Dendritic cell treated with granulocyte-macrophage colony-stimulating factor and Interleukin-4, amounts not matched to agents 40 ng/mL and 50 ng/mL, for 4 days (primary cell): ENCODE measurements at regions not wholly inside any gene's neighbourhood (a gene's known extent, or its start where the extent isn't known, plus 50 kb on each side); places are given as distances from the start of the nearest gene placed in this dataset.
"Not testable (repeated sequence)": the region's sequence is repeated elsewhere in the genome, so short reads cannot be mapped to it uniquely, and the experiment has no call there.

Source experiments
- H3K27ac Mint-ChIP-seq: one replicate; pipeline ENCODE4 v1.8.0; 2022; ENCODE audit warnings: mild to moderate bottlenecking, mixed read lengths
- H3K27me3 Mint-ChIP-seq: one replicate; pipeline ENCODE4 v1.8.0; 2022; ENCODE audit warnings: mild to moderate bottlenecking, mixed read lengths
- H3K36me3 Mint-ChIP-seq: one replicate; pipeline ENCODE4 v1.8.0; 2022; ENCODE audit warnings: low read depth, mixed read lengths
- H3K4me1 Mint-ChIP-seq: one replicate; pipeline ENCODE4 v1.8.0; 2022; ENCODE audit warnings: low read depth, mixed read lengths
- H3K4me3 Mint-ChIP-seq: one replicate; pipeline ENCODE4 v1.8.0; 2022; ENCODE audit warnings: mild to moderate bottlenecking, moderate library complexity, mixed read lengths
- H3K9me3 Mint-ChIP-seq: one replicate; pipeline ENCODE4 v1.8.0; 2022; ENCODE audit warnings: mixed read lengths
- intact Hi-C: fragments of 100-400 bp; cut with micrococcal nuclease; formaldehyde crosslinking; loops from one replicate; pipeline ENCODE4 v1.15.0; 2022

- Mint-ChIP-seq H3K4me1 (no peaks in the 10 kb centered on the region), H3K27ac (no peak overlapping the region), H3K9me3 (no peaks in the 10 kb centered on the region), H3K27me3 (no peaks in the 10 kb centered on the region), H3K36me3 (no peaks in the 10 kb centered on the region), H3K4me3 (no peak overlapping the region)
- intact Hi-C loops, result no loop called here
These were observed 154.2 kb downstream of the ZFP64 start for GRCh38 chr20:52037370-52037769.

- intact Hi-C loops, result no loop called here
- H3K4me3 Mint-ChIP-seq, result no peak overlapping the region
- no peak overlapping the region for H3K27ac Mint-ChIP-seq
- no peaks in the 10 kb centered on the region for H3K27me3 Mint-ChIP-seq
- H3K9me3 Mint-ChIP-seq, result no peaks in the 10 kb centered on the region
- H3K4me1 Mint-ChIP-seq, result no peaks in the 10 kb centered on the region
- no peaks in the 10 kb centered on the region for H3K36me3 Mint-ChIP-seq
These were observed 155.6 kb downstream of the ZFP64 start for GRCh38 chr20:52035977-52036376.

- H3K9me3 Mint-ChIP-seq, result no peaks in the 10 kb centered on the region
- H3K4me3 Mint-ChIP-seq, result no peak overlapping the region
- H3K27ac Mint-ChIP-seq, result no peak overlapping the region
- H3K36me3 Mint-ChIP-seq, result no peaks in the 10 kb centered on the region
- intact Hi-C loops, result no loop called here
- H3K27me3 Mint-ChIP-seq, result no peaks in the 10 kb centered on the region
- no peaks in the 10 kb centered on the region for H3K4me1 Mint-ChIP-seq
These were observed 156.1 kb downstream of the ZFP64 start for GRCh38 chr20:52035498-52035897.

- Mint-ChIP-seq H3K27me3 (no peaks in the 10 kb centered on the region), H3K9me3 (no peaks in the 10 kb centered on the region), H3K4me3 (no peak overlapping the region), H3K4me1 (no peaks in the 10 kb centered on the region), H3K27ac (no peak overlapping the region), H3K36me3 (no peaks in the 10 kb centered on the region)
- intact Hi-C loops, result no loop called here
These were observed 157.0 kb downstream of the ZFP64 start for GRCh38 chr20:52034581-52034980.

GRCh38 chr20:52033313-52033712 is 158.3 kb downstream of the ZFP64 start:
- Mint-ChIP-seq H3K4me3 (no peak overlapping the region), H3K9me3 (no peaks in the 10 kb centered on the region), H3K27ac (no peak overlapping the region), H3K4me1 (no peaks in the 10 kb centered on the region), H3K27me3 (no peaks in the 10 kb centered on the region), H3K36me3 (no peaks in the 10 kb centered on the region)
- intact Hi-C loops, result no loop called here

- H3K4me3 Mint-ChIP-seq, intact Hi-C loops, H3K4me1 Mint-ChIP-seq, H3K36me3 Mint-ChIP-seq, H3K27ac Mint-ChIP-seq, H3K27me3 Mint-ChIP-seq, H3K9me3 Mint-ChIP-seq: not testable (repeated sequence)
These were observed 159.3 kb downstream of the ZFP64 start for GRCh38 chr20:52032304-52032683.

- no peak overlapping the region for H3K4me3 Mint-ChIP-seq
- no peaks in the 10 kb centered on the region for H3K4me1 Mint-ChIP-seq
- H3K27me3 Mint-ChIP-seq, result no peaks in the 10 kb centered on the region
- H3K36me3 Mint-ChIP-seq, result no peaks in the 10 kb centered on the region
- no peaks in the 10 kb centered on the region for H3K9me3 Mint-ChIP-seq
- H3K27ac Mint-ChIP-seq, result no peak overlapping the region
- intact Hi-C loops, result no loop called here
These were observed 159.8 kb downstream of the ZFP64 start for GRCh38 chr20:52031563-52032303.

GRCh38 chr20:52031206-52031562 is 160.4 kb downstream of the ZFP64 start:
- intact Hi-C loops, result no loop called here
- H3K9me3 Mint-ChIP-seq, result no peaks in the 10 kb centered on the region
- no peak overlapping the region for H3K4me3 Mint-ChIP-seq
- H3K27ac Mint-ChIP-seq, result no peak overlapping the region
- no peaks in the 10 kb centered on the region for H3K36me3 Mint-ChIP-seq
- no peaks in the 10 kb centered on the region for H3K4me1 Mint-ChIP-seq
- no peaks in the 10 kb centered on the region for H3K27me3 Mint-ChIP-seq

GRCh38 chr20:52029129-52029528 is 162.4 kb downstream of the ZFP64 start:
- H3K9me3 Mint-ChIP-seq, H3K27me3 Mint-ChIP-seq, H3K4me1 Mint-ChIP-seq, H3K27ac Mint-ChIP-seq, H3K36me3 Mint-ChIP-seq, intact Hi-C loops, H3K4me3 Mint-ChIP-seq: not testable (repeated sequence)

GRCh38 chr20:52025938-52026337 is 165.6 kb downstream of the ZFP64 start:
- H3K4me1 Mint-ChIP-seq, result no peaks in the 10 kb centered on the region
- intact Hi-C loops, result no loop called here
- no peaks in the 10 kb centered on the region for H3K27me3 Mint-ChIP-seq
- no peak overlapping the region for H3K27ac Mint-ChIP-seq
- H3K36me3 Mint-ChIP-seq, result no peaks in the 10 kb centered on the region
- H3K4me3 Mint-ChIP-seq, result no peak overlapping the region
- no peaks in the 10 kb centered on the region for H3K9me3 Mint-ChIP-seq

GRCh38 chr20:52019313-52019712 is 172.3 kb downstream of the ZFP64 start:
- no peaks in the 10 kb centered on the region for H3K9me3 Mint-ChIP-seq
- intact Hi-C loops, result no loop called here
- H3K4me1 Mint-ChIP-seq, result no peaks in the 10 kb centered on the region
- no peaks in the 10 kb centered on the region for H3K27me3 Mint-ChIP-seq
- H3K4me3 Mint-ChIP-seq, result no peak overlapping the region
- no peaks in the 10 kb centered on the region for H3K36me3 Mint-ChIP-seq
- no peak overlapping the region for H3K27ac Mint-ChIP-seq

- H3K4me3 Mint-ChIP-seq, result no peak overlapping the region
- H3K27ac Mint-ChIP-seq, result no peak overlapping the region
- no peaks in the 10 kb centered on the region for H3K4me1 Mint-ChIP-seq
- H3K27me3 Mint-ChIP-seq, result no peaks in the 10 kb centered on the region
- intact Hi-C loops, result no loop called here
- no peaks in the 10 kb centered on the region for H3K36me3 Mint-ChIP-seq
- H3K9me3 Mint-ChIP-seq, result no peaks in the 10 kb centered on the region
These were observed 173.8 kb downstream of the ZFP64 start for GRCh38 chr20:52017669-52018317.

- H3K27me3 Mint-ChIP-seq, result no peaks in the 10 kb centered on the region
- no peak overlapping the region for H3K4me3 Mint-ChIP-seq
- intact Hi-C loops, result no loop called here
- H3K27ac Mint-ChIP-seq, result no peak overlapping the region
- no peaks in the 10 kb centered on the region for H3K36me3 Mint-ChIP-seq
- peaks cover under 1% of the 10 kb centered on the region for H3K9me3 Mint-ChIP-seq
- no peaks in the 10 kb centered on the region for H3K4me1 Mint-ChIP-seq
These were observed 175.6 kb downstream of the ZFP64 start for GRCh38 chr20:52016022-52016421.

GRCh38 chr20:52015155-52015554 is 176.4 kb downstream of the ZFP64 start:
- no peaks in the 10 kb centered on the region for H3K4me1 Mint-ChIP-seq
- intact Hi-C loops, result no loop called here

GRCh38 chr20:52012079-52012478 is 179.5 kb downstream of the ZFP64 start:
- H3K27ac Mint-ChIP-seq, result no peak overlapping the region
- no peaks in the 10 kb centered on the region for H3K36me3 Mint-ChIP-seq
- no peaks in the 10 kb centered on the region for H3K4me1 Mint-ChIP-seq
- H3K4me3 Mint-ChIP-seq, result no peak overlapping the region
- H3K27me3 Mint-ChIP-seq, result no peaks in the 10 kb centered on the region
- intact Hi-C loops, result no loop called here
- H3K9me3 Mint-ChIP-seq, result peaks cover 10% of the 10 kb centered on the region

More at GRCh38 chr20:52015155-52015554, 176.4 kb downstream of the ZFP64 start:
- H3K9me3 Mint-ChIP-seq, result peaks cover 9% of the 10 kb centered on the region
- H3K27ac Mint-ChIP-seq, result no peak overlapping the region
- no peak overlapping the region for H3K4me3 Mint-ChIP-seq
- no peaks in the 10 kb centered on the region for H3K36me3 Mint-ChIP-seq
- no peaks in the 10 kb centered on the region for H3K27me3 Mint-ChIP-seq
